HCEC 1CT (cell line): ENCODE measurements at regions not wholly inside any gene's neighbourhood (a gene's known extent, or its start where the extent isn't known, plus 50 kb on each side); places are given as distances from the start of the nearest gene placed in this dataset.

Experiments
- DNase-seq: peaks from one replicate; pipeline ENCODE4 v3.0.0-alpha.2; 2017

- DNase-seq: no peak
Measured at GRCh38 chr9:82234160-82234943, 245.8 kb downstream of the SPATA31D1 start.

GRCh38 chr9:82242285-82242963 is 253.9 kb downstream of the SPATA31D1 start:
- no peak for DNase-seq

DNA sequence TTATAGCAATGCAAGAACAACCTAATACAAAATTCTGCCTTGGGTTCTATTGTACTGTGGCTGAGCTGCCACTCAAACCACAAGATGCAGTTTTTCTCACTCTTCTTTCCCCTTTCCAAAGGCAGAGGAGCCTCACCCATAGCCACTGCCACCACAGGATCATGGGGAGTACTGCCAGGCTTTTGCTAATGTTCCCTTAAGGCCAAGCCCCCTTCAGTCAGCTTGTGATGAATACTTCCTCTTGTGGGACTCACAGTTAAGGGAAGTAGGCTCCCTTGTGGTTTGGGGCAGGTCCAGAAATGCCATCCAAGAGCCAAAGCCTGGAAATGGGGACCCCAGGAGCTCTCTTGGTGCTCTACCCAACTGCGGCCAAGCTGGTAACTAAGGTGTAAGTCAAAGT is 258.7 kb downstream of the SPATA31D1 start:
- DNase-seq: no peak

GRCh38 chr9:82252116-82252515 is 263.5 kb downstream of the SPATA31D1 start:
- no peak for DNase-seq

- no peak for DNase-seq
Measured at GRCh38 chr9:82254646-82255367, 266.2 kb downstream of the SPATA31D1 start.

DNA sequence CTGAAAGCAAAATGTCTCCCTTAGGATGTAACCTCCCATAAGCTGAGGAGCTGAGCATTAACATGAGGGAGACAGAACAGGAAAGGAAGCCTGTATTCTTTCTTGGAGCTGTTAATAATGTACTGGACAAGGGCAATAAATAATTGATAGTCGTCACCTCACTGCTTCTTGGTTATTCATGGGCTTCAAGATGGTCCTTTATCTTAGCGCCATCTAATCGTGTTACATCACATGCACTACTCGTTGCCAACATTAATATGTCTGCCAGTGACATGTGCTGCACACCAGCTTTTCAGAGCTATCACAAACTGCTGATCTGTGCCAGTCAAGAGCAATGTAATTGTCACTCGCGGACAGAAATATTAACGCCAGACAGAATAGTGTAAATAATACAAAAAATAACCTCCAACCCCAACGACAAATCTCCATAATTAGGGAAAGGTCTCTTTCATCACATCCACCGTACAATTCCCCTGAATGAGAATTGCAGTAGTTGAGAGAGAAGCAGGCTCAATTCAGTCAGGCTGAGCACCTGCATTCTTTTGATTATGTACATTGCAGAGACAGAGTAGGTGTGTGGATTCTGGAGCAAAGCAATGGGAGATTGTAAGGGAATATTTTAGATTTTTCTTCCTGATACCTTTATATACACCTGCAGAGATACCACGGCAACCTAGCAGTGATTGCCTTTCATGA is 267.1 kb downstream of the SPATA31D1 start:
- no peak for DNase-seq

DNA sequence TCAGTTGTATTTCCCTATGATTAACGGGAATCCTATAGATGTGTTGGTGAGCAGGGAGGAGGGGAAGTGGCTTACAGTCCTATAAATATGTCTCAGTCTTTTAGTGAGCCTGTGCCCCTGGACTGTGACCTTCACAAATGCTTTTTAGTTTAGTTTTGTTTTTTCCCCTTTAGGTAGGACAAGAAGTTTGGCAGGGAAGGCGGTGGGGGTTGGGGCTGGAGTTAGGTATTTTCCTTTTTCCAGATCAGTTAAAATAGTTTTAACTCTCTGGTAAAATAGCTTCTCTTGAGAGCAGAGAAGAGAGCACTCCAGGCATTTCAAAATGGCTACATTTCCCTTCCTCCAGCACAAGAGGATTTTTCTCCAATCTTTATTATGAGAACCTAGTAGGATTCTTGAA is 272.1 kb downstream of the SPATA31D1 start:
- DNase-seq: no peak

- DNase-seq: no peak
Measured at GRCh38 chr9:82263619-82264018, 275.0 kb downstream of the SPATA31D1 start.

- no peak for DNase-seq
Measured at GRCh38 chr9:82271106-82271561, 282.6 kb downstream of the SPATA31D1 start.

- DNase-seq: no peak
Measured at GRCh38 chr9:82273121-82273520, 284.5 kb downstream of the SPATA31D1 start.

DNA sequence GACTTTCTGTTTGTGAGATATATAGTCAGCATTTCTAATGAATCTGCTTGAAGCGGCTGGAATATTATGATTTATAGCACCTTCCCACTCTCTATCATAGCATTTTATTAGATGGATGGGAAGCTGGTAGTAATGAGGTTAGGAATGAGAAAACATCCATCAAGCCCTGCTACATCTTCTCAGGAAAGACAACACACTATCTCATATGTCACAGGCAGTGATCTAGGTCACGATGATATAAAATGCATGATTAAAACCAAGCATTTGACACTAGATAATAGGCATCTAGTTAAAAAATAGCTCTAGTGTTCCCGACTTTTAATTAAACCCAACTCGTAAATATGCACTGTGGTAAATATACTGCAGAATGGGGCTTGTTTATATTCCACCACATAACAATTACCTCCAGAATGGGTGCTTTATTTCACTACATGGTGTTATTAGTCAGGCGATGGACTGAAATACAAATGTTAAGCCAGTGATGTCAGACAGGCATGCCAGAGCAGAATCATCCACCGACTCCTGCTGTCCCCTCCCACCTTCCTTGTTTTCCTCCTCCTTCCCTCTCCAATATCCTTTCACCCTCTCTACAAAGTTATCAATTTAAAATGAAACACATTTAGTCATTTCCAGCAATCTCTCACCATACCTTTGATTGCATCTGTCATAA is 286.8 kb downstream of the SPATA31D1 start:
- no peak for DNase-seq

DNA sequence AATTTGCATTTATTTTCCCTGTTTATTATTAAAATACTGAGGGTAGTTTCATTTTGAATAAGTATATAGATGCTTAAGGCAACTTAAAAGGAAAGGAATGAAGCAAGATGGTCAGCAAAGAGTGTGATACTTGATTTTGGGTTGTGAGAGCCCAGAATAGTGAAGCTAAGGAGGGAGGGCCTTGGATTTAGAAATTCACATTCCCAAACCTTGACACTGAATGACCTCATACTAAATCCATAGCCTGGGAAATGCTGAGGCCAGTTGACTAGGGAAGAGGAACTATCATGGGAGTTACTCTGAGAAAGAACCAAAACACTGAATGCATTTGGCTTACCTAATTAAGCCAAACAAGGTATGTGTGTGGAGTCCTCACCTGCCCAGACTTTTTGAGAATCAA is 292.5 kb downstream of the SPATA31D1 start:
- DNase-seq: no peak

DNA sequence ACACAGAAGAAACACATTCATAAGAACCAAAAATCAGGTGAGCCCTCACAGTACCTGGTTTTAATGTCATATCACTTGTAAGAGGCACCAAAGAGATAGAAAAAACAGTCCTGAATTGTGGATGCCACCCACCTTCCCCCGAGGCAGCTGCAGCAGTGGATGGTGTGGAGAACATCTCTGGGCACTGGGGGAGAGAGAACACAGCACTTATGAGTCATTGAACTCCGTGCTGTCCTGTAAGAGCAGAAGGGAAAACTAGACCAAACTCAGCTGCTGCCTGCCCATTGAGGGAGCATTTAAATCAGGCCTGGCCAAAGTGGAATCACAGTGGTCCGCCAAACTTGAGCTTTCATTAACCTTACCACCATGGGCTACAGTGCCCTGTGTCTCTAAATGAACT is 296.2 kb downstream of the SPATA31D1 start:
- no peak for DNase-seq

DNA sequence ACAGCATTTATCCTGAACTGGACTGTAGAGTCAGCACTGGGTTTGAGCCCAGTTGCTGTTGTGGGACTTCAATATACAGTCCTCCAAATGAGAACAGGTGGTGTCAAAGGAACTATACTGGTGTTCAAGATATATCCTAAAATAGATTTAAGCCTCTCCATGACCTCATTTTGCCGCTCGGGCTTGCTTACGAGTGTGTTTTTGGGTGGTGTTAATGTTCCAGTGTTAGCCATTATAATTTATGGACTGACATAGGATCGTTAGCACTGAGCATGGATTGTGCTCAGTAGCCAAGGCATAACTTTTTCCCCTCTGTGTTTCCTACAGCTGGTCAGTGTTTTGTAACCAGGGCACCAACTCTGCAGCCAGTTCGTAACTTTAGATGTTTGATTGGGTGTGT is 306.6 kb downstream of the SPATA31D1 start:
- DNase-seq: no peak

GRCh38 chr9:82299870-82300269 is 311.3 kb downstream of the SPATA31D1 start:
- DNase-seq: no peak

DNA sequence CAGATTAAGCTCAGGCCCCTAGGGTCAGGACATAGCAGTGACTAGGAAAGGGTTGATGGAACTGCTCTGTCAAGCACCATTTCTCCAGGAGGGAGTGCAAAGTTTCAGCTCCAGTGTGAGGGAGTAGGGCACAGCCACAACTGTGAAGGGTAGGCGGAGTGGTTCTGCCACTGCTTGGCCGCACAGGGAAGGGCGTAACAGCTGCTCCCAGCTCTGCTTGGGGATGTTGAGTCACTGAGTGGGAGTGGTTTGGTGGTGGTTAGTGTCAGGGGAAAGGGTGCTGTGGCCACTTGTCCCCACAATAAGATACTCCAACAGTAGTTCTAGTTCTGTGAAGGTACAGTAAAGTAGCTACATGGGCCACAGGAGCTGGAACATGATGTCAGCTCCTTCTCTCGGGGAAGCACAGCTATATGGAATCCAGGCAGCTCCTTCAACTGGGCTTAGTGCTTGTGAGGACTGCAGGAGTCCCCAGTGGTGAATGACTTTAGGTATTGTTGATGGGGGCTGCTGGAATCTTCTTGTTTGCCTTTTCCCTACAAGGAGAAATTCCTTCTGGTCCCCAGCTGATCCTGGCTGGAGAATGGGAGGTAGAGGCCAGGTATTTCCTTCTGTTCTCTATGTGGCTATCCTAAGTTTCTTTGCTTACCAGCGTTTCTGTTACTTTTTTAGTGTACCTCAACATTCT is 314.5 kb downstream of the SPATA31D1 start:
- DNase-seq: no peak

GRCh38 chr9:82308836-82309235 is 320.3 kb downstream of the SPATA31D1 start:
- no peak for DNase-seq

DNA sequence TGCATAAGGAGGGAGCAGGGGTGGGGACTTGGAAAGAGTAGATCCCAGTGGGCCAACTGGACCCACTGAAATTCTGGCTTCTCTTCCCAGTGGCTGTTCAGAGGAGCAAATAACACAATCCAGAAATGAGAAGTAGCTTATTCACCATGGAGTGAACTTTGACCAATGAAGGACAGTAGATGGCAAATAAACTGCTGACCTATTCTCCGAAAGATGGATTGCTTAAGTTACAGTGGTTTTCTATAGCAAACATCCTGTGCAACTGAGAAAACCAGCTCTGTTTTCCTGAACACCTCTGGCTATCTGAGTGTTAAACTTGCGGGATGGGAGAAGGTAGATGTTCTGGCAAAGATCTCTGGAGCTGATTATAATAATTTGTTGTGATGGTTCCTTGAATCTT is 325.1 kb downstream of the SPATA31D1 start:
- DNase-seq: no peak

GRCh38 chr9:82320566-82320965 is 332.0 kb downstream of the SPATA31D1 start:
- no peak for DNase-seq

- DNase-seq: no peak
Measured at GRCh38 chr9:82325907-82326306, 337.3 kb downstream of the SPATA31D1 start.

DNA sequence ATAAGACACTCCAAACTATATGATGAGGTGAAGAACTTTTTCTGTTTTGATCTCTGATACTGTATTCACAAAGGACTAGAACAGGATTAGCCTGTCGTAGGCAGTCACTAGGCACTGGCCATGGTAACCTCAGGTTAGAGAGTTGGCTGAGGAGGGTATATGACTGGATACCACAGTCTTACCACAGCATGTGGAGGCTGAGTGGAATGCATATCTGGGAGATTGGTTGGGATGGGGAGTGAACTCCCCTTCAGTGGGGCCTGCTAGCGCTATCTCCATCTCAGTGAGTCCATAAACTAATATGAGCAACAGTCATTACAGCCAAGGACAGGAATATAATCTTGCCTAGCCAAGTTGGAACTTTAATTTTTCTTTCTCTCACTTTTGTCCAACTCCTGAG is 339.1 kb downstream of the SPATA31D1 start:
- DNase-seq: no peak

GRCh38 chr9:82331079-82331478 is 342.5 kb downstream of the SPATA31D1 start:
- DNase-seq: no peak
